HG02571 (cell line): ENCODE measurements at regions not wholly inside any gene's neighbourhood (a gene's known extent, or its start where the extent isn't known, plus 50 kb on each side); places are given as distances from the start of the nearest gene placed in this dataset.
"Not testable (repeated sequence)": the region's sequence is repeated elsewhere in the genome, so short reads cannot be mapped to it uniquely, and the experiment has no call there.

Source experiments
- ATAC-seq: cut with Tn5 transposase; IDR thresholded peaks from one replicate; pipeline ENCODE4 v1.9.1; 2021; ENCODE audit warnings: mild to moderate bottlenecking, moderate library complexity; ENCODE audit not compliant: unreplicated experiment

- no peak for ATAC-seq
These were observed 221.4 kb downstream of the MAF start for GRCh38 chr16:79379095-79379494.

GRCh38 chr16:79377082-79377481 lies 223.5 kb downstream of the MAF start:
- ATAC-seq, result not testable (repeated sequence)

- ATAC-seq, result no peak
These were observed 225.2 kb downstream of the MAF start for GRCh38 chr16:79375351-79375750.

- ATAC-seq, result no peak
These were observed 227.9 kb downstream of the MAF start for GRCh38 chr16:79372503-79373184.

GRCh38 chr16:79370736-79371135 lies 229.8 kb downstream of the MAF start:
- no peak for ATAC-seq

GRCh38 chr16:79369796-79370195 lies 230.7 kb downstream of the MAF start:
- no peak for ATAC-seq

- ATAC-seq, result no peak
These were observed 232.7 kb downstream of the MAF start for GRCh38 chr16:79367822-79368221.

GRCh38 chr16:79366635-79367034 lies 233.9 kb downstream of the MAF start:
- ATAC-seq, result no peak

GRCh38 chr16:79365702-79366101 lies 234.8 kb downstream of the MAF start:
- ATAC-seq, result no peak

GRCh38 chr16:79363484-79363883 lies 237.1 kb downstream of the MAF start:
- ATAC-seq, result no peak

- no peak for ATAC-seq
These were observed 237.5 kb downstream of the MAF start for GRCh38 chr16:79363035-79363434.

GRCh38 chr16:79362300-79362970 lies 238.1 kb downstream of the MAF start:
- no peak for ATAC-seq

- ATAC-seq, result no peak
These were observed 239.3 kb downstream of the MAF start for GRCh38 chr16:79361132-79361751.

- no peak for ATAC-seq
These were observed 240.3 kb downstream of the MAF start for GRCh38 chr16:79360267-79360666.

GRCh38 chr16:79359082-79359481 lies 241.5 kb downstream of the MAF start:
- no peak for ATAC-seq

GRCh38 chr16:79358188-79358587 lies 242.3 kb downstream of the MAF start:
- no peak for ATAC-seq

GRCh38 chr16:79355600-79356358 lies 244.8 kb downstream of the MAF start:
- no peak for ATAC-seq

- no peak for ATAC-seq
These were observed 248.6 kb downstream of the MAF start for GRCh38 chr16:79351927-79352326.

GRCh38 chr16:79349803-79350202 lies 250.7 kb downstream of the MAF start:
- ATAC-seq, result no peak

GRCh38 chr16:79348521-79349306 lies 251.8 kb downstream of the MAF start:
- ATAC-seq, result no peak

- no peak for ATAC-seq
These were observed 253.3 kb downstream of the MAF start for GRCh38 chr16:79347277-79347676.
